Activated CD4-positive, alpha-beta memory T cell treated with anti-CD3 and anti-CD28 coated beads for 36 hours (primary cell): ENCODE measurements at regions not wholly inside any gene's neighbourhood (a gene's known extent, or its start where the extent isn't known, plus 50 kb on each side); places are given as distances from the start of the nearest gene placed in this dataset.

Experiments used
- CTCF ChIA-PET: fragments of 350-600 bp; sonication (Branson Sonifier 250); formaldehyde crosslinking; loops from one replicate; lab custom pipeline; 2021; ENCODE audit warnings: antibody characterized with exemption, inconsistent platforms; lab: Charles Lee
- POLR2A ChIA-PET: fragments of 350-600 bp; sonication (Branson Sonifier 250); formaldehyde crosslinking; loops from one replicate; lab custom pipeline; 2021; ENCODE audit warnings: antibody characterized with exemption; lab: Charles Lee
- DNase-seq: peaks from one replicate; pipeline ENCODE4 v3.0.0-alpha.2; 2020
- H3K27ac Mint-ChIP-seq: one replicate; pipeline ENCODE4 v1.8.0; 2021; ENCODE audit warnings: mixed read lengths
- H3K27me3 Mint-ChIP-seq: one replicate; pipeline ENCODE4 v1.8.0; 2021; ENCODE audit warnings: mixed read lengths
- H3K36me3 Mint-ChIP-seq: one replicate; pipeline ENCODE4 v1.8.0; 2021; ENCODE audit warnings: mixed read lengths
- H3K4me1 Mint-ChIP-seq: one replicate; pipeline ENCODE4 v1.8.0; 2021; ENCODE audit warnings: low read depth, mixed read lengths
- H3K4me3 Mint-ChIP-seq: one replicate; pipeline ENCODE4 v1.8.0; 2021; ENCODE audit warnings: mild to moderate bottlenecking, mixed read lengths
- H3K9me3 Mint-ChIP-seq: one replicate; pipeline ENCODE4 v1.8.0; 2021; ENCODE audit warnings: mixed read lengths
- intact Hi-C: fragments of 100-400 bp; cut with micrococcal nuclease; formaldehyde crosslinking; loops from one replicate; pipeline ENCODE4 v1.15.1; 2023

DNA sequence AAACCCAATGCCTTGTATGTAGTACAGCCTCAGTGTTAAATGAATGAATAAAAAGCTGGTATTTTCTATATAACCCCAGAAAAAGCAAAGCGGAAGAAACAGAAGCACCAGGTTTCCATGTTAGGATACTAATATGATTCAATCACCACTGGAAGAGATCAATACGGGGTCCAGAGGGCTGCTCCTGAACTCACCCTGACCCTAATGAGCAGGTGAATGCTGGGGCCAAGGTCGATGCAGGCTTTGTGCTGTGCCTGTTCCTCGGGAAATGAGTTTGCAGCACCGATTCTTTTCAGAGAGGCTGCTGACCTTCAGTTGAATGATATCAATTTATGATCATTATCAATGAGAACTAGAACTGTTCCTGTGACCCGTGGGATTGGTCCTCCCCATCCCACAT, 228.5 kb downstream of the CDCA7 start:
- Mint-ChIP-seq H3K4me1 (no peaks in the 10 kb centered on the region), H3K9me3 (no peaks in the 10 kb centered on the region), H3K36me3 (no peaks in the 10 kb centered on the region), H3K27ac (no peak overlapping the region), H3K4me3 (no peak overlapping the region), H3K27me3 (peaks cover 13% of the 10 kb centered on the region)
- ChIA-PET POLR2A (no interaction called here), CTCF (no interaction called here)
- intact Hi-C loops = no loop called here
- no peak for DNase-seq

DNA sequence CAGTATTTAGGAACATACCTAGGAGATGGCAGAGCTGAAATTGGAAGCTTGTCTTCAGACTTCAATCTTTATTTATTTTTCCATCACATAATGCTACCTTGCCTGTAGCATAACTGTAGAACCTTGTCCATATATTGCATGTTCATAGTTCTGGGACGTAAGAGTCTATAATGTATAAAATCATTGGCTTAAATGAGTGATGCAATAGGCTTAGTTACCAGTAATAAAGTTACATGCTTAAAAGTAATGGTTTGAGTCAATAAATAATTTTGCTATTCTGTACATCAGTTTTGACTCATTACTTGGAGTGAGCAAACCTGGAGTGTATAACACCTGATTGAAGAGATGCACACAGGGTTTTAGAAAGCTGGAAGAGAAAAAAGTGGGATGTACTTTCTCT, 229.3 kb downstream of the CDCA7 start:
- POLR2A ChIA-PET = no interaction called here
- H3K9me3 Mint-ChIP-seq = no peaks in the 10 kb centered on the region
- CTCF ChIA-PET = no interaction called here
- no peak overlapping the region for H3K27ac Mint-ChIP-seq
- H3K4me3 Mint-ChIP-seq = no peak overlapping the region
- no peaks in the 10 kb centered on the region for H3K36me3 Mint-ChIP-seq
- H3K27me3 Mint-ChIP-seq = peaks cover 15% of the 10 kb centered on the region
- no peaks in the 10 kb centered on the region for H3K4me1 Mint-ChIP-seq
- intact Hi-C loops = no loop called here
- no peak for DNase-seq

DNA sequence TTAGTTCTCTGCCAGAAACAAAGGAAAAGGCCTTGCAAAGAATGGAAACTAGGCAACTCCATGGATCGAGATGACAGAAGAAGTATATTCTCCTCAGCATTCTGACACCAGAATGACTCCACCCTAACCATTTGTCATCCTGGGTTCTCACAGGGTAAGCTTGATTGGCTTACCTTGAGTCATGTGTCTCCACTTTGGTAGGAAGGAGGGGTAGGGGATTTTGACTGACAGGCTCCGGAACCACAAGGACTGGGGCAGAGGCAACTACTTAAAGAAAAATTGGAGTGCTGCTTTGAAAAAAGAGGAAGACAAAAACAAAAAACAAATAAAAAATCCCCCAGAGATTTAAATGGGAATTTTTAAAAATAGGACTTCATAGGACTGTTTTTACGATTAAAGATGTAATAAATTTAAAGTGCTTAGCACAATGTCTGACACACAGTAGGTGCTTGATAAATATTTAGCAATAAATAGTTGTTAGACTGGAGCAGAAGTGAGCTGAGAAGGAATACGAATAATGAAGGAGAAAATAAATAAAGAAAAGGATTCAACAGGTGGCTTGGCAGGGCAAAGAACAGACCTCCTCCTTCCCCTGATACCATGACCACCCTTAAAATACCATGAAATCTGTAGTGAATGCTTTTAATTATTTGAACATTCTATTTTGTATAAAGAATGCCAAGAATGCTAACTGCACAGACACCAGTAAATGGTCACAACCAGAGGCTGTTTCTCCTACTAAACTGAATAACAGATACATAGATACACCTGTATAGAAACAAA, 230.2 kb downstream of the CDCA7 start:
- intact Hi-C loops = no loop called here
- POLR2A ChIA-PET = no interaction called here
- no peaks in the 10 kb centered on the region for H3K9me3 Mint-ChIP-seq
- no peaks in the 10 kb centered on the region for H3K36me3 Mint-ChIP-seq
- no peaks in the 10 kb centered on the region for H3K4me1 Mint-ChIP-seq
- DNase-seq = no peak
- H3K27ac Mint-ChIP-seq = no peak overlapping the region
- peaks cover 19% of the 10 kb centered on the region for H3K27me3 Mint-ChIP-seq
- CTCF ChIA-PET = no interaction called here
- H3K4me3 Mint-ChIP-seq = no peak overlapping the region

DNA sequence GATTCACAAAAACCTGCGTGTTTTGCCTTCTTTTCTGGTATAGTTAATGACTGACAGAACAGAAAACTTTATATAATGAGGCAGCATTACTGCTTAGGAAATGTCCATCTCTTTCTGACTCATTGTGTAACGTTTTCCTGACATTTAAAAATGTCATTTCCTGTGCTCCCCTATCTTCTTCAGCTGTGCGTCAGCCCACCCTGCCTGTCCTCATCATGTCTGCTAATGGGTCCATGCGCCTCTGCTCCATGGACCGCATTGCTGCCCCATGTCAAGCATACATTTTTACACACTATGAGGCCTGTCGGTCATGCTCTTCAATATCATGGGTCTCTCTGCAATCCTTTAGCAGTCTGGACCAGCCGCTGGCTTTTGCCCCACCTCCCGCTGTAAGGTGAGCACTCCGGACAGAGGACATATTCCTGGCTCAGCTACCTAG, 234.3 kb downstream of the CDCA7 start:
- peaks cover 17% of the 10 kb centered on the region for H3K27me3 Mint-ChIP-seq
- no peak overlapping the region for H3K27ac Mint-ChIP-seq
- H3K4me3 Mint-ChIP-seq = no peak overlapping the region
- H3K36me3 Mint-ChIP-seq = peaks cover 6% of the 10 kb centered on the region
- peaks cover 8% of the 10 kb centered on the region for H3K9me3 Mint-ChIP-seq
- no peak for DNase-seq
- ChIA-PET CTCF (no interaction called here), POLR2A (no interaction called here)
- intact Hi-C loops = no loop called here
- no peaks in the 10 kb centered on the region for H3K4me1 Mint-ChIP-seq

DNA sequence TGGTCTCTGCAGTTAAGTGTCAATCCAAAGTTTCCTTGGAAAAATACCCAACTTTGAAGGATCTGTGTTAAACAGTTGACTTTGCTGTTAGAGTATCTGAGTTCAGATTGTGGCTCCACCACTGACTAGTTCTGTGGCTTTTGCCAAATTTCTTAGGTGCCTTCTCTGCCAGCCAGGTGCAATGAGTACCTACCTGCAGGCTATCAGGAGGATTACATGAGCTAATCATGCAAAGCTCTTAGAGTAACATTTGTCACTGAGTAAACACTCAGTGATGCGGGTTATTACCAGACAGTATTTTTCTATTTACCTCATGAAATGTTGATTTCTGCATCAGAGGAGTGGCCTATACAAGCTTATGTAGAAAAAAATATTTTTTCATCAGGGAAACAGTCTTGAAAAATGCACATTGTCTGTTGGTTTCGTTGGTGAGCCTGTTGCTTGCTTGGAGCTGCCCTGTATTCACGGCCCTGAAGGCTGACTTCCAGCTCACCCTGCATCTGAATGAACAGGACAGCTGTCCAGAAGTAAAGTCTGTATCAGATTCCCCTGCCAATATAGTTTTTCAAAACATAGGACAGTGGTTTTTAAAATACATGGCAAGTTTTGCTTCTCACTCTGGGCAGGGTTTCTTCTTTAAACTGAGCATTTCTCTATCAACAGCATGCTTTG, 235.1 kb downstream of the CDCA7 start:
- ChIA-PET POLR2A (no interaction called here), CTCF (no interaction called here)
- Mint-ChIP-seq H3K4me3 (no peak overlapping the region), H3K9me3 (peaks cover 9% of the 10 kb centered on the region), H3K27ac (no peak overlapping the region), H3K36me3 (peaks cover 6% of the 10 kb centered on the region), H3K4me1 (no peaks in the 10 kb centered on the region), H3K27me3 (peaks cover 14% of the 10 kb centered on the region)
- intact Hi-C loops = no loop called here
- no peak for DNase-seq

DNA sequence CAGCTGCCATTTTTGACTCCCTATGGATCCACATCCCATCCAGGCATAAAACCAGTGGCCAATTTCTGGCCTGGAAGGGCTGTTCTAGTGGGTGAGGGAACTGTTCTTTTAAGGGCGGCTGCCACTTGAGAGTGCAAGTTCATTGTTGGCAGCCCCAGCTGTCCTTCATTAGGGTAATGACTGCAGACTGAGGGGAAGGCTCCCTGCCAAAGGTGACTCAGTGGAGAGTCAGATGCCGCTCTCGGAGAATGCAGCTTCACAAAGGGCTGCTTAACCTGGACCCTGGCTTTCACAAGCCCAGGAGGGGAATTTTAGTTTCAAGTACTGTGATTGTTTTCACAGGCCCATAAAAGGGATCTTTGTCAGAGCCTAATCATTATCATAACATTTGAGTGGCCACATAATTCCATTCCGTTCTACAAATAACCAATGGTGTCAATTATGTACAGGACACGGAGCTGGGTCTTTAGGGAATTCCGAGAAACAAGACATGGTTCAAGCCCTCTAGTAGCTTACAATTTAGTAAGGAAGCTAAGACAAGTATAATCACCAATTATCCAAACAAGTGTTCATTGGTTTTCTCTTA, 235.7 kb downstream of the CDCA7 start:
- peaks cover 9% of the 10 kb centered on the region for H3K9me3 Mint-ChIP-seq
- DNase-seq = no peak
- no peak overlapping the region for H3K27ac Mint-ChIP-seq
- H3K4me1 Mint-ChIP-seq = no peaks in the 10 kb centered on the region
- POLR2A ChIA-PET = no interaction called here
- intact Hi-C loops = no loop called here
- peaks cover 15% of the 10 kb centered on the region for H3K27me3 Mint-ChIP-seq
- CTCF ChIA-PET = no interaction called here
- no peak overlapping the region for H3K4me3 Mint-ChIP-seq
- peaks cover 6% of the 10 kb centered on the region for H3K36me3 Mint-ChIP-seq

DNA sequence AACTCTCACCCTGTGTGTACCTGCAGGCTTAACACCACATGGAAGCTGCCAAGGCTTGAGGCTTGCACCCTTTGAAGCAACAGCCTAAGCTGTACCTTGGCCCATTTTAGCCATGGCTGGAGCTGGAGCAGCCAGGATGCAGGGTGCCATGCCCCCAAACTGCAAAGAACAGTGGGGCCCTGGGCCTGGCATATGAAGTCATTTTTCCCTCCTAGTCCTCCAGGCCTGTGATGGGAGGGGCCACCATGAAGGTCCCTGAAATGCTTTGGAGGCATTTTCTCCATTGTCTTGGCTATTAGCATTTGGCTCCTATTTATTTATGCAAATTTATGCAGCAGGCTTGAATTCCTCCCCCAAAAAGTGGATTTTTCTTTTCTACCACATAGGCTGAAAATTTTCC, 238.4 kb downstream of the CDCA7 start:
- Mint-ChIP-seq H3K36me3 (peaks cover 6% of the 10 kb centered on the region), H3K4me1 (no peaks in the 10 kb centered on the region), H3K27ac (no peak overlapping the region), H3K27me3 (peaks cover 8% of the 10 kb centered on the region), H3K4me3 (no peak overlapping the region), H3K9me3 (peaks cover 9% of the 10 kb centered on the region)
- DNase-seq = no peak
- intact Hi-C loops = no loop called here
- CTCF ChIA-PET = interaction anchor here (0.6 kb wide), 1 partner anchor 47 kb away, joined by 3 read pairs; no protein-coding TSS in a partner anchor
- POLR2A ChIA-PET = no interaction called here

DNA sequence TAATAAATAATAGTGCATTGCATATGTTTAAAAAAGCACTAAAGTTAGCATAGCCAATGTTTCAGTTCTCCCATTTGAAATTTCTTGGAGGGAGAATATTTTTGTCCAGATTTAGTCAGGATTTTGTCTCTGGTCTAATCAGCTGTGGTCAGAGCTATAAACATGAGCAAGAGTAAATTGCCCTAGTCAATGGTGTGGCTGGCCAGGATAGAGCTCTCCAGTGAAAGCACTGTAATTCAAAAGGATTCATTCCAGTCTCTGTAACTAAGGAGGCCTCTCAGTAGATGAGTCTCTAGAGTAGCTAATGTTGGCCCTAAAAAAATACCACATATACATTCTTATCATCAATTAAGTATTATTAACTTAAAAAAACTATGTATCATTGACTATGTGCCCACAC, 241.6 kb downstream of the CDCA7 start:
- H3K27ac Mint-ChIP-seq = no peak overlapping the region
- peaks cover 9% of the 10 kb centered on the region for H3K9me3 Mint-ChIP-seq
- no peak overlapping the region for H3K4me3 Mint-ChIP-seq
- DNase-seq = no peak
- CTCF ChIA-PET = no interaction called here
- POLR2A ChIA-PET = no interaction called here
- H3K27me3 Mint-ChIP-seq = peaks cover 7% of the 10 kb centered on the region
- peaks cover 6% of the 10 kb centered on the region for H3K36me3 Mint-ChIP-seq
- H3K4me1 Mint-ChIP-seq = no peaks in the 10 kb centered on the region
- intact Hi-C loops = no loop called here

DNA sequence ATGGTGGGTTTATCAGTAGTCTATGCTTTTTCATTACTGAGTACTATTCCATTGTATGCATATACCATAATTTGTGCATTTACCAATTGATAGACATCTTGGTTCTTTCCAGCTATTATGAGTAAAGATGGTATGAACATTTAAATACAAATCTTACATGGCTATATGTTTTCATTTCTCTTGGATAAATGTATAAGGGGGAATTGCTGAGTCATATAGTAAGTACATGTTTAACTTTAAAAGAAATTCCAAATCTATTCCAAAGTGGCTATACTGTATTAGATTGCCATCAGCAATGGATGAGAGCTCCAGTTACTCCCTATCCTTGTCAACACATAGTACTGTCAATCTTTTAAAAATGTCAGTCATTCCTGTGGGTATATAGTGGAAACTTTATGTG, 243.9 kb downstream of the CDCA7 start:
- Mint-ChIP-seq H3K27ac (no peak overlapping the region), H3K4me1 (no peaks in the 10 kb centered on the region), H3K36me3 (peaks cover 3% of the 10 kb centered on the region), H3K27me3 (peaks cover 9% of the 10 kb centered on the region), H3K4me3 (no peak overlapping the region), H3K9me3 (peaks cover 5% of the 10 kb centered on the region)
- no peak for DNase-seq
- ChIA-PET CTCF (no interaction called here), POLR2A (no interaction called here)
- intact Hi-C loops = no loop called here

DNA sequence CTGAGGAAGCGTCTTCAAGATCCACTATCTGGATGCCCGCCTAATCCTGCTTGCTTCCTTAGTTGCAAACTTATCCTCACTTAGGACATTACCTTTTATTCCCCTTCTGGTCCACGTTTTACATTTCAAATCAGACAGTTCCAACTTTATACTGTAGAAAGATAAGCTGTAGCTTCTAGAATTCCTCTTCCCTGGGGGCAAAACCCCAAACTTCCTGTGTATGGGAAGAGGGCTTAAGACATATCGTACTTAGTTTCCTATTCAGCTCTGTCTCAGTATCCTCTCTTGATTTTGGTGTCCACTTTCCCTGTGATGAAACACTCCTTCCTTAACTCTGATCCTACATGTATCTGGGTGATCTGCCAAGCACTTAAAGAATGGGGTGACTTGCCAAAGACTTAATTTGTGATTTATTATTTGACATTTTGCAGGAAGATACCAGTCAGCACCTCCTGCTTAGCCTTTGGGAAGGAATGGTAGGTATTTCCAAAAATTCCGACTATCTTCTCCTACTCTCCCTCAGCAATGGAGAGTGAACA, 245.2 kb downstream of the CDCA7 start:
- Mint-ChIP-seq H3K27me3 (peaks cover 7% of the 10 kb centered on the region), H3K36me3 (no peaks in the 10 kb centered on the region), H3K9me3 (no peaks in the 10 kb centered on the region), H3K4me3 (no peak overlapping the region), H3K4me1 (no peaks in the 10 kb centered on the region), H3K27ac (no peak overlapping the region)
- no peak for DNase-seq
- intact Hi-C loops = no loop called here
- CTCF ChIA-PET = no interaction called here
- POLR2A ChIA-PET = no interaction called here

DNA sequence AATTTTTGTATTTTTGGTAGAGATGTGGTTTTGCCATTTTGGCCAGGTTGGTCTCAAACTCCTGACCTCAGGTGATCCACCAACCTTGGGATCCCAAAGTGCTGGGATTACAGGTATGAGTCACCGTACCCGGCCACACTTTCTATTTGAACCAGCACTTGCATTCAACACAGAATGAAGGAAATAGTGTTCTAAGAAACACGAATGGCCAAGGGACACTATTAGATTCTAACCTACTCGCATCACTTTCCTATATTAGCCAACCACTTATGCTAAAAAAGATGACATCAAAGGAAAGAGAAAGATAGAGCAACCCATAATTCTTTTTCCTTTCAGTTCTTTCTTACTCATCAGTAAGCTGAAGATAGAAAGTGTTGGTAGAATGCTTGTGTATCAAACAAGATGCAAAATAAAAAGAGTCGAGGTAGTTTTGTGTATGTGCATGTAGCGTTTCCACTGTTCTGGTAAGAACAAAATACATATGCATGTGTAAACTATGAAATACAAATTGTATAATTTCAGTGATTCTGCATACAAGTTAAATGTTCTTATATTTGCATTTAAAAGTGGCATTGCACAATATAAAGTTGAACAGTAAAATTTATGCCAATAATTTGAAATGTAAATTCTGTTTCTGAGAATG, 247.6 kb downstream of the CDCA7 start:
- H3K36me3 Mint-ChIP-seq = no peaks in the 10 kb centered on the region
- H3K9me3 Mint-ChIP-seq = no peaks in the 10 kb centered on the region
- no peak overlapping the region for H3K4me3 Mint-ChIP-seq
- peaks cover 11% of the 10 kb centered on the region for H3K27me3 Mint-ChIP-seq
- H3K4me1 Mint-ChIP-seq = no peaks in the 10 kb centered on the region
- no peak overlapping the region for H3K27ac Mint-ChIP-seq
- intact Hi-C loops = no loop called here
- no peak for DNase-seq
- ChIA-PET CTCF (no interaction called here), POLR2A (no interaction called here)

DNA sequence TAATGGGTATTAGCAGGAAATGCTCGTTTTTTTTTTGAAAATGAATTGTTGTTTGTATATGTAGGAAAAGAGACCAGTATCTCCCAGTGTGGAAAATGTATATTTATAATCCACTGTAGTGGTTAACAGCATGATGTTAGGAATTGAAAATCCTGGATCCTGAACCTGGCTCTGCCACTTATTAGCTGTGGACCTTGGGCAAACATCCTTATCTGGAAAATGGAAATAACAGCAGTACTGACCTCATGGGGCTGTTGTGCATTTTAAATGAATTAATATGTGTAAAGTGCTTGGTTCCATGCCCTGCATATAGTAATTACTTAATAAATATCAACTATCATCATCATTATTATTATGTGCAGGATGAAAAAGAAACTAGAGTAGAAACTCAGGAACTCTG, 251.3 kb downstream of the CDCA7 start:
- Mint-ChIP-seq H3K4me1 (no peaks in the 10 kb centered on the region), H3K36me3 (no peaks in the 10 kb centered on the region), H3K27ac (no peak overlapping the region), H3K27me3 (peaks cover 20% of the 10 kb centered on the region), H3K9me3 (no peaks in the 10 kb centered on the region), H3K4me3 (no peak overlapping the region)
- ChIA-PET CTCF (interaction anchor here (0.7 kb wide), 1 partner anchor 47 kb away, joined by 3 read pairs; no protein-coding TSS in a partner anchor), POLR2A (no interaction called here)
- DNase-seq = no peak
- intact Hi-C loops = no loop called here
